GM21390 (cell line): ENCODE measurements at regions not wholly inside any gene's neighbourhood (a gene's known extent, or its start where the extent isn't known, plus 50 kb on each side); places are given as distances from the start of the nearest gene placed in this dataset.

Experiments used
- ATAC-seq: cut with Tn5 transposase; IDR thresholded peaks from one replicate; pipeline ENCODE4 v1.9.1; 2021; ENCODE audit not compliant: unreplicated experiment

- no peak for ATAC-seq
Observed at GRCh38 chr4:23207059-23207458, 514.3 kb downstream of the GBA3 start.

GRCh38 chr4:23202712-23203247 is 510.0 kb downstream of the GBA3 start:
- no peak for ATAC-seq

GRCh38 chr4:23194751-23195150 is 502.0 kb downstream of the GBA3 start:
- no peak for ATAC-seq

- ATAC-seq, result no peak
Observed at GRCh38 chr4:23174179-23174578, 481.4 kb downstream of the GBA3 start.

GRCh38 chr4:23171976-23172375 is 479.2 kb downstream of the GBA3 start:
- no peak for ATAC-seq

GRCh38 chr4:23169608-23170311 is 477.0 kb downstream of the GBA3 start:
- no peak for ATAC-seq

- ATAC-seq, result no peak
Observed at GRCh38 chr4:23166919-23167318, 474.2 kb downstream of the GBA3 start.

- ATAC-seq, result no peak
Observed at GRCh38 chr4:23166407-23166806, 473.7 kb downstream of the GBA3 start.

- no peak for ATAC-seq
Observed at GRCh38 chr4:23165669-23166068, 472.9 kb downstream of the GBA3 start.

GRCh38 chr4:23163647-23164436 is 471.1 kb downstream of the GBA3 start:
- no peak for ATAC-seq

- no peak for ATAC-seq
Observed at GRCh38 chr4:23162275-23162674, 469.5 kb downstream of the GBA3 start.

GRCh38 chr4:23161787-23162186 is 469.1 kb downstream of the GBA3 start:
- no peak for ATAC-seq

GRCh38 chr4:23153076-23153475 is 460.3 kb downstream of the GBA3 start:
- ATAC-seq, result no peak

- ATAC-seq, result no peak
Observed at GRCh38 chr4:23149815-23150214, 457.1 kb downstream of the GBA3 start.

- no peak for ATAC-seq
Observed at GRCh38 chr4:23144707-23145106, 452.0 kb downstream of the GBA3 start.

GRCh38 chr4:23135792-23136645 is 443.3 kb downstream of the GBA3 start:
- ATAC-seq, result peak; percentile 57

- no peak for ATAC-seq
Observed at GRCh38 chr4:23134331-23134730, 441.6 kb downstream of the GBA3 start.

- no peak for ATAC-seq
Observed at GRCh38 chr4:23130845-23131244, 438.1 kb downstream of the GBA3 start.

- ATAC-seq, result no peak
Observed at GRCh38 chr4:23125118-23125517, 432.4 kb downstream of the GBA3 start.

GRCh38 chr4:23122666-23123400 is 430.1 kb downstream of the GBA3 start:
- no peak for ATAC-seq

- no peak for ATAC-seq
Observed at GRCh38 chr4:23120374-23120773, 427.6 kb downstream of the GBA3 start.
